HepG2 (cell line): ENCODE measurements at regions not wholly inside any gene's neighbourhood (a gene's known extent, or its start where the extent isn't known, plus 50 kb on each side); places are given as distances from the start of the nearest gene placed in this dataset.

Experiments
- HMGXB3 ChIP-seq: sonication (generic); formaldehyde crosslinking; IDR thresholded peaks from 2 replicates; pipeline ENCODE4 v1.4.0; 2020; ENCODE audit warnings: missing genetic modification reagents, borderline replicate concordance
- IRX3 ChIP-seq: sonication (generic); formaldehyde crosslinking; IDR thresholded peaks from 2 replicates; pipeline ENCODE4 v1.8.1; 2023; ENCODE audit warnings: mild to moderate bottlenecking, low read depth, missing genetic modification reagents, borderline replicate concordance
- PAWR ChIP-seq: sonication (generic); formaldehyde crosslinking; IDR thresholded peaks from 2 replicates; pipeline ENCODE4 v1.4.0; 2020; ENCODE audit warnings: missing genetic modification reagents, mild to moderate bottlenecking, borderline replicate concordance
- SIN3A ChIP-seq: IDR thresholded peaks from 2 replicates; pipeline ENCODE4 v1.6.1; 2011; ENCODE audit warnings: low read depth, mild to moderate bottlenecking, control low read depth, low read length, borderline replicate concordance
- SNAPC4 ChIP-seq: sonication (generic); formaldehyde crosslinking; IDR thresholded peaks from 2 replicates; pipeline ENCODE4 v1.4.0; 2020; ENCODE audit warnings: mild to moderate bottlenecking, missing genetic modification reagents

- TF ChIP-seq HMGXB3 (CRISPR knock-in tag) (no peak), IRX3 (CRISPR knock-in tag) (no peak), SIN3A (no peak), SNAPC4 (CRISPR knock-in tag) (no peak), PAWR (CRISPR knock-in tag) (no peak)
Observed at GRCh38 chr4:17398805-17399204, 113.1 kb downstream of the QDPR start (continued).
